Breast epithelium (tissue), 4 donors: ENCODE measurements at regions not wholly inside any gene's neighbourhood (a gene's known extent, or its start where the extent isn't known, plus 50 kb on each side); places are given as distances from the start of the nearest gene placed in this dataset.
"Not testable (repeated sequence)": the region's sequence is repeated elsewhere in the genome, so short reads cannot be mapped to it uniquely, and the experiment has no call there.

Experiments used
- DNase-seq, 2 donors: peaks; one replicate each; pipeline ENCODE4 v3.0.0-alpha.2; 2019; ENCODE audit warnings: low spot score in 2 of 2
- H3K27ac ChIP-seq, 2 donors: fragments of 200-600 bp; sonication (generic) in 1 of 2; one replicate each; pipeline ENCODE4 v1.5.1; 2016 to 2019; ENCODE audit warnings: mild to moderate bottlenecking in 1 of 2
- H3K27me3 ChIP-seq, 2 donors: fragments of 200-600 bp; sonication (generic) in 1 of 2; one replicate each; pipeline versions ENCODE4 v1.5.1 to v1.6.0; 2017 to 2019; ENCODE audit warnings: control low read depth in 1 of 2, mild to moderate bottlenecking in 1 of 2
- H3K36me3 ChIP-seq: fragments of 200-600 bp; one replicate; pipeline ENCODE4 v1.5.1; 2019
- H3K4me1 ChIP-seq, 2 donors: fragments of 200-600 bp; sonication (generic); one replicate each; pipeline ENCODE4 v1.5.1; 2016 to 2019; ENCODE audit warnings: control low read depth in 1 of 2
- H3K4me3 ChIP-seq, 3 donors: fragments of 200-600 bp; sonication (generic); 1 replicate in 2 of 3; 2 replicates in 1 of 3; pipeline ENCODE4 v1.5.1; 2016 to 2019; ENCODE audit warnings: mild to moderate bottlenecking in 3 of 3, moderate library complexity in 2 of 3
- H3K9me3 ChIP-seq, 2 donors: fragments of 200-600 bp; sonication (generic) in 1 of 2; one replicate each; pipeline ENCODE4 v1.5.1; 2016 to 2019; ENCODE audit warnings: control low read depth in 1 of 2
- CTCF ChIP-seq, 3 donors: fragments of 450-650 bp; IDR thresholded peaks; one replicate each; pipeline ENCODE4 v1.5.1; 2016 to 2017; ENCODE audit warnings: antibody characterized with exemption in 3 of 3, mild to moderate bottlenecking in 3 of 3, moderate library complexity in 3 of 3
- POLR2A ChIP-seq: fragments of 450-650 bp; IDR thresholded peaks from one replicate; pipeline ENCODE4 v1.6.1; 2016; ENCODE audit warnings: antibody characterized with exemption, mild to moderate bottlenecking, moderate library complexity
- POLR2AphosphoS5 ChIP-seq, 3 donors: sonication (generic); formaldehyde crosslinking; IDR thresholded peaks; one replicate each; pipeline ENCODE4 v1.6.1; 2017; ENCODE audit warnings: antibody characterized with exemption in 3 of 3
- intact Hi-C: fragments of 100-400 bp; cut with DNase I; formaldehyde crosslinking; loops from one replicate; pipeline ENCODE4 v1.15.1; 2023; ENCODE audit warnings: low total_unique reads

GRCh38 chr7:68088879-68089278 lies 1092.2 kb downstream of the TYW1 start:
- H3K4me3 ChIP-seq: no peak overlapping the region
- H3K4me1 ChIP-seq: no peaks in the 10 kb centered on the region
- TF ChIP-seq POLR2A (no peak), POLR2AphosphoS5 (IDR thresholded peaks at IDR 0.05) (no peak), CTCF (IDR thresholded peaks at IDR 0.05) (no peak)
- H3K36me3 ChIP-seq: no peaks in the 10 kb centered on the region
- DNase-seq: no peak
- intact Hi-C loops: no loop called here
- H3K27ac ChIP-seq: no peak overlapping the region
- no peaks in the 10 kb centered on the region for H3K27me3 ChIP-seq
- H3K9me3 ChIP-seq: no peaks in the 10 kb centered on the region

GRCh38 chr7:68090256-68090655 lies 1093.6 kb downstream of the TYW1 start:
- H3K9me3 ChIP-seq, DNase-seq, H3K4me1 ChIP-seq, H3K36me3 ChIP-seq, H3K27me3 ChIP-seq, H3K4me3 ChIP-seq, H3K27ac ChIP-seq: not testable (repeated sequence)
- intact Hi-C loops: loop anchor here (10.0 kb wide), 1 partner anchor 735 kb away; no protein-coding TSS in a partner anchor

- Histone ChIP-seq H3K36me3 (no peaks in the 10 kb centered on the region), H3K27me3 (no peaks in the 10 kb centered on the region), H3K4me1 (no peaks in the 10 kb centered on the region), H3K4me3 (no peak overlapping the region), H3K27ac (no peak overlapping the region), H3K9me3 (no peaks in the 10 kb centered on the region)
- intact Hi-C loops: no loop called here
- no peak for DNase-seq
- TF ChIP-seq CTCF (IDR thresholded peaks at IDR 0.05) (no peak), POLR2A (no peak), POLR2AphosphoS5 (IDR thresholded peaks at IDR 0.05) (no peak)
These were observed 1106.7 kb downstream of the TYW1 start for GRCh38 chr7:68103319-68103718.

GRCh38 chr7:68107261-68107660 lies 1110.6 kb downstream of the TYW1 start:
- no peak for TF ChIP-seq POLR2A
- Histone ChIP-seq H3K27me3 (no peaks in the 10 kb centered on the region), H3K36me3 (no peaks in the 10 kb centered on the region), H3K9me3 (no peaks in the 10 kb centered on the region), H3K4me3 (no peak overlapping the region), H3K4me1 (no peaks in the 10 kb centered on the region), H3K27ac (no peak overlapping the region)
- DNase-seq: no peak
- intact Hi-C loops: no loop called here

GRCh38 chr7:68107968-68108367 lies 1111.3 kb downstream of the TYW1 start:
- no peaks in the 10 kb centered on the region for H3K4me1 ChIP-seq
- TF ChIP-seq CTCF (IDR thresholded peaks at IDR 0.05) (no peak), POLR2AphosphoS5 (IDR thresholded peaks at IDR 0.05) (no peak), POLR2A (no peak)
- DNase-seq: no peak
- H3K9me3 ChIP-seq: no peaks in the 10 kb centered on the region
- no peak overlapping the region for H3K27ac ChIP-seq
- H3K4me3 ChIP-seq: no peak overlapping the region
- intact Hi-C loops: no loop called here
- no peaks in the 10 kb centered on the region for H3K36me3 ChIP-seq
- H3K27me3 ChIP-seq: no peaks in the 10 kb centered on the region

- intact Hi-C loops: no loop called here
- H3K4me1 ChIP-seq: no peaks in the 10 kb centered on the region
- H3K9me3 ChIP-seq: no peaks in the 10 kb centered on the region
- H3K27me3 ChIP-seq: no peaks in the 10 kb centered on the region
- no peak for DNase-seq
- TF ChIP-seq POLR2A (no peak), CTCF (IDR thresholded peaks at IDR 0.05) (no peak), POLR2AphosphoS5 (IDR thresholded peaks at IDR 0.05) (no peak)
- no peaks in the 10 kb centered on the region for H3K36me3 ChIP-seq
- H3K27ac ChIP-seq: no peak overlapping the region
- no peak overlapping the region for H3K4me3 ChIP-seq
These were observed 1112.7 kb downstream of the TYW1 start for GRCh38 chr7:68109299-68109698.
